Activated CD8-positive, alpha-beta memory T cell treated with anti-CD3 and anti-CD28 coated beads for 48 hours (primary cell): ENCODE measurements at regions not wholly inside any gene's neighbourhood (a gene's known extent, or its start where the extent isn't known, plus 50 kb on each side); places are given as distances from the start of the nearest gene placed in this dataset.
"Not testable (repeated sequence)": the region's sequence is repeated elsewhere in the genome, so short reads cannot be mapped to it uniquely, and the experiment has no call there.

Experiments used
- DNase-seq, 3 experiments: peaks; one replicate each; pipeline ENCODE4 v3.0.0-alpha.2; 2020; ENCODE audit warnings: low read depth in 2 of 3, low spot score in 2 of 3

GRCh38 chr1:114270282-114270681 is 116.6 kb upstream of the SYT6 start:
- no peak for DNase-seq

GRCh38 chr1:114269539-114269938 is 115.9 kb upstream of the SYT6 start:
- DNase-seq: no peak

- DNase-seq: no peak
Observed at GRCh38 chr1:114263343-114263742, 109.7 kb upstream of the SYT6 start.

GRCh38 chr1:114262337-114262736 is 108.7 kb upstream of the SYT6 start:
- DNase-seq: no peak

- no peak for DNase-seq
Observed at GRCh38 chr1:114260805-114261484, 107.3 kb upstream of the SYT6 start.

GRCh38 chr1:114259511-114260160 is 106.0 kb upstream of the SYT6 start:
- DNase-seq: no peak

- DNase-seq: no peak
Observed at GRCh38 chr1:114258633-114259032, 105.0 kb upstream of the SYT6 start.

- no peak for DNase-seq
Observed at GRCh38 chr1:114258074-114258473, 104.4 kb upstream of the SYT6 start.

GRCh38 chr1:114257554-114257953 is 103.9 kb upstream of the SYT6 start:
- no peak for DNase-seq

- DNase-seq: no peak
Observed at GRCh38 chr1:114253900-114254299, 100.2 kb upstream of the SYT6 start.

GRCh38 chr1:114251573-114251939 is 97.9 kb upstream of the SYT6 start:
- DNase-seq: no peak

- DNase-seq: no peak
Observed at GRCh38 chr1:114250683-114251572, 97.3 kb upstream of the SYT6 start.

GRCh38 chr1:114249691-114250090 is 96.0 kb upstream of the SYT6 start:
- DNase-seq: no peak

- no peak for DNase-seq
Observed at GRCh38 chr1:114248162-114248561, 94.5 kb upstream of the SYT6 start.

GRCh38 chr1:114242531-114243210 is 89.0 kb upstream of the SYT6 start:
- DNase-seq: not testable (repeated sequence)

- no peak for DNase-seq
Observed at GRCh38 chr1:114238053-114238452, 84.4 kb upstream of the SYT6 start.

- DNase-seq: no peak
Observed at GRCh38 chr1:114236517-114236916, 82.8 kb upstream of the SYT6 start.

GRCh38 chr1:114235960-114236359 is 82.3 kb upstream of the SYT6 start:
- no peak for DNase-seq

- DNase-seq: no peak
Observed at GRCh38 chr1:114235281-114235680, 81.6 kb upstream of the SYT6 start.

- no peak for DNase-seq
Observed at GRCh38 chr1:114234408-114235124, 80.9 kb upstream of the SYT6 start.

GRCh38 chr1:114232691-114233090 is 79.0 kb upstream of the SYT6 start:
- no peak for DNase-seq
